B cell (primary cell): ENCODE measurements at regions not wholly inside any gene's neighbourhood (a gene's known extent, or its start where the extent isn't known, plus 50 kb on each side); places are given as distances from the start of the nearest gene placed in this dataset.

Experiments
- ATAC-seq: fragments of 200-7000 bp; cut with Tn5 transposase; one replicate; pipeline ENCODE4 v1.10.0; 2021; ENCODE audit warnings: low read depth, mild to moderate bottlenecking, moderate number of reproducible peaks, moderate library complexity
- CTCF ChIA-PET: fragments of 350-600 bp; sonication (Branson Sonifier 250); formaldehyde crosslinking; loops from one replicate; lab custom pipeline; 2021; ENCODE audit warnings: antibody characterized with exemption, inconsistent platforms; lab: Charles Lee
- POLR2A ChIA-PET: fragments of 350-600 bp; sonication (Branson Sonifier 250); formaldehyde crosslinking; loops from one replicate; lab custom pipeline; 2021; ENCODE audit warnings: antibody characterized with exemption; lab: Charles Lee
- DNase-seq: peaks from one replicate; pipeline ENCODE4 v3.0.0; 2013
- H2AFZ ChIP-seq: 2 replicates; pipeline ENCODE4 v1.6.1; 2012; ENCODE audit warnings: mild to moderate bottlenecking, low read depth, low read length; ENCODE audit not compliant: insufficient read depth, poor library complexity, severe bottlenecking
- H3K27ac ChIP-seq, 2 donors: 1 replicate in 1 of 2; 2 replicates in 1 of 2; pipeline ENCODE4 v1.5.1; 2012 to 2013; ENCODE audit warnings: low read length in 2 of 2, mild to moderate bottlenecking in 2 of 2, moderate library complexity in 1 of 2
- H3K27me3 ChIP-seq, 4 experiments: fragments of 200-600 bp in 1 of 4; sonication (generic) in 1 of 4; replicated peaks in 1 of 4; 1 replicate in 2 of 4; 2 replicates in 2 of 4; pipeline versions ENCODE4 v1.6.1 to v1.7.0; 2013 to 2016; ENCODE audit warnings: low read length in 3 of 4, mild to moderate bottlenecking in 2 of 4, mixed read lengths in 1 of 4, moderate library complexity in 1 of 4; ENCODE audit not compliant: insufficient read depth in 4 of 4, control insufficient read depth in 3 of 4; ENCODE audit errors: control extremely low read depth in 1 of 4
- H3K36me3 ChIP-seq, 2 experiments: replicated peaks in 1 of 2; 1 replicate in 1 of 2; 2 replicates in 1 of 2; pipeline versions ENCODE4 v1.6.1 to v1.7.1; 2013; ENCODE audit warnings: low read length in 1 of 2; ENCODE audit not compliant: insufficient read depth in 2 of 2, control insufficient read depth in 1 of 2; ENCODE audit errors: control extremely low read depth in 1 of 2, extremely low read depth in 1 of 2
- H3K4me1 ChIP-seq, 2 donors: fragments of 200-600 bp in 1 of 2; sonication (generic) in 1 of 2; 1 replicate in 1 of 2; 2 replicates in 1 of 2; pipeline versions ENCODE4 v1.5.1 to v1.6.1; 2013 to 2017; ENCODE audit warnings: low read length in 2 of 2; ENCODE audit not compliant: control insufficient read depth in 2 of 2, insufficient read depth in 2 of 2
- H3K4me2 ChIP-seq: replicated peaks from 2 replicates; pipeline ENCODE3; 2012; ENCODE audit warnings: mild to moderate bottlenecking, low read depth, low read length; ENCODE audit not compliant: poor library complexity, severe bottlenecking
- H3K4me3 ChIP-seq, 5 experiments: fragments of 200-600 bp in 1 of 5; sonication (generic) in 1 of 5; 1 replicate in 3 of 5; 2 replicates in 2 of 5; pipeline versions ENCODE4 v1.5.1 to v1.7.0; 2011 to 2016; ENCODE audit warnings: low read length in 4 of 5, mild to moderate bottlenecking in 4 of 5, low read depth in 2 of 5, control low read depth in 1 of 5, moderate library complexity in 1 of 5; ENCODE audit not compliant: insufficient read depth in 1 of 5; ENCODE audit errors: control extremely low read depth in 1 of 5, extremely low read depth in 1 of 5
- H3K79me2 ChIP-seq: fragments of 200-600 bp; sonication (generic); one replicate; pipeline ENCODE4 v1.6.0; 2016; ENCODE audit warnings: low read length; ENCODE audit not compliant: control insufficient read depth, insufficient read depth
- H3K9ac ChIP-seq: fragments of 200-600 bp; sonication (generic); 2 replicates; pipeline ENCODE4 v1.6.1; 2017; ENCODE audit warnings: mild to moderate bottlenecking, low read length, moderate library complexity
- H3K9me3 ChIP-seq, 3 donors: one replicate each; pipeline versions ENCODE4 v1.6.1 to v1.7.1; 2013; ENCODE audit warnings: low read length in 2 of 3; ENCODE audit not compliant: control insufficient read depth in 2 of 3, insufficient read depth in 1 of 3; ENCODE audit errors: control extremely low read depth in 1 of 3
- H4K20me1 ChIP-seq: 2 replicates; pipeline ENCODE4 v1.6.0; 2012; ENCODE audit warnings: mild to moderate bottlenecking, low read length; ENCODE audit not compliant: insufficient read depth, control insufficient read depth, poor library complexity, severe bottlenecking
- H3K27ac Mint-ChIP-seq: one replicate; pipeline ENCODE4 v1.8.0; 2021; ENCODE audit warnings: mixed read lengths
- H3K27me3 Mint-ChIP-seq: one replicate; pipeline ENCODE4 v1.8.0; 2021; ENCODE audit warnings: mixed read lengths
- H3K4me1 Mint-ChIP-seq: one replicate; pipeline ENCODE4 v1.8.0; 2021; ENCODE audit warnings: mixed read lengths
- H3K4me3 Mint-ChIP-seq: one replicate; pipeline ENCODE4 v1.8.0; 2021; ENCODE audit warnings: mixed read lengths
- H3K9me3 Mint-ChIP-seq: one replicate; pipeline ENCODE4 v1.8.0; 2022; ENCODE audit warnings: mixed read lengths; ENCODE audit not compliant: insufficient read depth
- EZH2 ChIP-seq: IDR thresholded peaks from 2 replicates; pipeline ENCODE4 v1.6.1; 2012; ENCODE audit warnings: borderline replicate concordance, low read depth, mild to moderate bottlenecking, moderate library complexity, low read length; ENCODE audit not compliant: insufficient read depth, poor library complexity, severe bottlenecking
- WGBS: methylation state at CpG from one replicate; pipeline ENCODE4 v1.1.5; 2013; ENCODE audit warnings: missing lambda C conversion rate; ENCODE audit not compliant: insufficient coverage; 5-methylcytosine and 5-hydroxymethylcytosine counted together
- intact Hi-C: fragments of 100-400 bp; cut with micrococcal nuclease; formaldehyde crosslinking; loops from one replicate; pipeline ENCODE4 v1.10.0; 2022
- TF ChIP-seq, protein P1 (sequence below): fragments of 200-600 bp; IDR thresholded peaks from one replicate; pipeline ENCODE4 v1.8.0; 2022; ENCODE audit warnings: antibody characterized with exemption, mild to moderate bottlenecking

DNA sequence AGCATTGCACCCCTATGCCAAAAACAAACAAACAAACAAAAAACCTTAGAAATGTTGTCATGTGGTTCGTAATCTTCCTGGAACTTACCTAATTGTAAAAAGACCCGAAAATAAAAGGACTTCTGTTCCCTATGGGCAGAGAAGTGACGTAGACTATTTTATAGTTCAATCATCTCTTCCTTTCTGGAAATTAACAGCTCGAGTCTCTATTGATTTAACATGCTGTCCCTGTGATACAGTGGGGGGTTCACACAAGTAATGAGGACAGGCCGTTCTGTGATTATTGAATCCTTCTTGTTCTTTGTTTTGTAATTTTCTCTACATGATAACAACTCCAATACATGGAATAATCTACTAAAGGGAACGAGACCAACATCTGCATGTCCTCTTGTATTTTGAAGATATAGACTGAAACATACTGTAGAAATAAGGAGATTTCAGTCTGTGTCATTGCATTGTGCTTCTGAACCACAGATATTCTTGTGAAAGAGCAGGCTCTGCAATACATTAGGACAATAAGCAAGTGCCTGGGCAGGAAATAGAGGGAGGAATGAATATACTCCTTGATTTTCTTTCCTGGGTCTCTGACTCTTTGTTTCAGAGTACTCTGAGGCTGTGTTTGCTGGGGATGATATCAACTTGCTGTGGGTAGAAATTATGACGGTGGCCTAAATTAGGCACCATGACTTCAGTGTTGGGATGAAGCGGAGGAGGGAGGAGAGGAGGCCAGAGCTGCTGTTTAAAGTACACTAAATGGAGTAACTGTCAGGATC is 65.7 kb upstream of the PPM1B start:
- Histone ChIP-seq H3K79me2 (no peaks in the 10 kb centered on the region), H3K27ac (no peak overlapping the region), H3K4me1 (peaks cover 14 to 18% of the 10 kb centered on the region in 2 donors), H3K27me3 (peaks cover 0 to 3% (median 0%) of the 10 kb centered on the region in 4 experiments), H4K20me1 (no peaks in the 10 kb centered on the region), H2AFZ (no peak overlapping the region), H3K9me3 (no peaks in the 10 kb centered on the region), H3K36me3 (no peaks in the 10 kb centered on the region), H3K4me3 (no peak overlapping the region), H3K4me2 (no peak overlapping the region), H3K9ac (no peak overlapping the region)
- no peak overlapping the region for H3K4me3 Mint-ChIP-seq
- TF ChIP-seq, protein P1, sequence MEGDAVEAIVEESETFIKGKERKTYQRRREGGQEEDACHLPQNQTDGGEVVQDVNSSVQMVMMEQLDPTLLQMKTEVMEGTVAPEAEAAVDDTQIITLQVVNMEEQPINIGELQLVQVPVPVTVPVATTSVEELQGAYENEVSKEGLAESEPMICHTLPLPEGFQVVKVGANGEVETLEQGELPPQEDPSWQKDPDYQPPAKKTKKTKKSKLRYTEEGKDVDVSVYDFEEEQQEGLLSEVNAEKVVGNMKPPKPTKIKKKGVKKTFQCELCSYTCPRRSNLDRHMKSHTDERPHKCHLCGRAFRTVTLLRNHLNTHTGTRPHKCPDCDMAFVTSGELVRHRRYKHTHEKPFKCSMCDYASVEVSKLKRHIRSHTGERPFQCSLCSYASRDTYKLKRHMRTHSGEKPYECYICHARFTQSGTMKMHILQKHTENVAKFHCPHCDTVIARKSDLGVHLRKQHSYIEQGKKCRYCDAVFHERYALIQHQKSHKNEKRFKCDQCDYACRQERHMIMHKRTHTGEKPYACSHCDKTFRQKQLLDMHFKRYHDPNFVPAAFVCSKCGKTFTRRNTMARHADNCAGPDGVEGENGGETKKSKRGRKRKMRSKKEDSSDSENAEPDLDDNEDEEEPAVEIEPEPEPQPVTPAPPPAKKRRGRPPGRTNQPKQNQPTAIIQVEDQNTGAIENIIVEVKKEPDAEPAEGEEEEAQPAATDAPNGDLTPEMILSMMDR, result no peak
- TF ChIP-seq EZH2, result no peak
- 97% methylated on average over 3 of the region's 8 CpGs for WGBS
- ATAC-seq (no peak), DNase-seq (no peak)
- H3K27me3 Mint-ChIP-seq, result no peaks in the 10 kb centered on the region
- H3K9me3 Mint-ChIP-seq, result no peaks in the 10 kb centered on the region
- H3K27ac Mint-ChIP-seq, result no peak overlapping the region
- POLR2A ChIA-PET, result no interaction called here
- CTCF ChIA-PET, result no interaction called here
- intact Hi-C loops, result no loop called here
- H3K4me1 Mint-ChIP-seq, result peaks cover 12% of the 10 kb centered on the region

DNA sequence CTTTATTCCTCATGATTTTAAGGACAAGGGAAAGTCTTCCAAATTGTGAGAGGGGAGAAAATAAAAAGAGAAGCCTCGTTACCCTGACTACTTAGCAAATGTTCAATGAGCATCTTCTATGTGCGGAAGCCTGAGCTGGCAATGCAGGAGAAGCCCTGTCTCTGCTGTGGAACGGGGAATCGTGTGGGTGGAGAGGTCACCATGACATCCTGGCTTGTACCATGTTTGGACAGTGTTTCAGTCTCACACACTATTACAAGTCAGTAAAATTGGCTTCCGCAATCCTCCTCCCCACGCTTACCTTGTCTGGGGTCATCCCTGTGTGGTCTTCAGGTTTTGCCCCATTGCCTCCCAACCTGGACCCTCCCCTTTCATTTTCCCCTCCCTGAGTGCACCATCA is 65.0 kb upstream of the PPM1B start:
- H3K27me3 Mint-ChIP-seq, result no peaks in the 10 kb centered on the region
- POLR2A ChIA-PET, result no interaction called here
- H3K4me3 ChIP-seq, result no peak overlapping the region
- H3K27ac ChIP-seq, result no peak overlapping the region
- peaks cover 15 to 17% of the 10 kb centered on the region in 2 donors for H3K4me1 ChIP-seq
- no peaks in the 10 kb centered on the region for H3K79me2 ChIP-seq
- H3K9me3 ChIP-seq, result no peaks in the 10 kb centered on the region
- H3K9me3 Mint-ChIP-seq, result no peaks in the 10 kb centered on the region
- H3K27ac Mint-ChIP-seq, result no peak overlapping the region
- ATAC-seq (no peak), DNase-seq (no peak)
- H3K36me3 ChIP-seq, result no peaks in the 10 kb centered on the region
- intact Hi-C loops, result no loop called here
- no peak overlapping the region for H3K9ac ChIP-seq
- no peaks in the 10 kb centered on the region for H4K20me1 ChIP-seq
- CTCF ChIA-PET, result no interaction called here
- H2AFZ ChIP-seq, result no peak overlapping the region
- 97% methylated on average over 5 of the region's 6 CpGs for WGBS
- H3K27me3 ChIP-seq, result peaks cover 0 to 3% (median 0%) of the 10 kb centered on the region in 4 experiments
- peaks cover 15% of the 10 kb centered on the region for H3K4me1 Mint-ChIP-seq
- H3K4me3 Mint-ChIP-seq, result no peak overlapping the region
- H3K4me2 ChIP-seq, result no peak overlapping the region
- TF ChIP-seq, protein P1, result no peak
- TF ChIP-seq EZH2, result no peak
